DND-41 (cell line): ENCODE measurements at regions not wholly inside any gene's neighbourhood (a gene's known extent, or its start where the extent isn't known, plus 50 kb on each side); places are given as distances from the start of the nearest gene placed in this dataset.

Source experiments
- ATAC-seq: fragments of 200-7000 bp; cut with Tn5 transposase; 3 replicates; pipeline ENCODE4 v1.9.1; 2021; ENCODE audit warnings: low read depth; ENCODE audit not compliant: insufficient read depth
- DNase-seq: peaks from one replicate; pipeline ENCODE4 v3.0.0-alpha.2; 2020
- H2AFZ ChIP-seq: 2 replicates; pipeline ENCODE4 v1.6.0; 2012; ENCODE audit warnings: low read depth, low read length
- H3K27ac ChIP-seq: 2 replicates; pipeline ENCODE4 v1.5.1; 2012; ENCODE audit warnings: low read length, inconsistent platforms
- H3K27me3 ChIP-seq: fragments of 200-600 bp; sonication (generic); 2 replicates; pipeline ENCODE4 v1.6.0; 2012; ENCODE audit warnings: low read length, mild to moderate bottlenecking, inconsistent platforms; ENCODE audit not compliant: insufficient read depth, poor library complexity
- H3K36me3 ChIP-seq: 2 replicates; pipeline ENCODE4 v1.5.1; 2012; ENCODE audit warnings: low read length, inconsistent platforms; ENCODE audit not compliant: insufficient read depth
- H3K4me1 ChIP-seq: 2 replicates; pipeline ENCODE4 v1.5.1; 2012; ENCODE audit warnings: mild to moderate bottlenecking, low read length; ENCODE audit not compliant: insufficient read depth
- H3K4me2 ChIP-seq: 2 replicates; pipeline ENCODE4 v1.6.0; 2012; ENCODE audit warnings: mild to moderate bottlenecking, moderate library complexity, low read length, inconsistent platforms; ENCODE audit not compliant: insufficient read depth
- H3K4me3 ChIP-seq, 2 experiments: fragments of 200-600 bp in 1 of 2; shearing (Covaris generic) in 1 of 2; 2 replicates each; pipeline ENCODE4 v1.5.1; 2012 to 2016; ENCODE audit warnings: inconsistent platforms in 2 of 2, low read length in 2 of 2, mild to moderate bottlenecking in 2 of 2, low read depth in 1 of 2, moderate library complexity in 1 of 2
- H3K79me2 ChIP-seq: 2 replicates; pipeline ENCODE4 v1.6.0; 2012; ENCODE audit warnings: low read length, inconsistent platforms; ENCODE audit not compliant: insufficient read depth
- H3K9ac ChIP-seq: 2 replicates; pipeline ENCODE4 v1.6.0; 2012; ENCODE audit warnings: low read depth, mild to moderate bottlenecking, inconsistent platforms, low read length, moderate library complexity
- H3K9me3 ChIP-seq: 2 replicates; pipeline ENCODE4 v1.5.1; 2012; ENCODE audit warnings: low read length, moderate library complexity, mild to moderate bottlenecking, inconsistent platforms; ENCODE audit not compliant: insufficient read depth, severe bottlenecking
- H4K20me1 ChIP-seq: 2 replicates; pipeline ENCODE4 v1.6.0; 2012; ENCODE audit warnings: low read length; ENCODE audit not compliant: insufficient read depth
- EZH2 ChIP-seq: IDR thresholded peaks from 3 replicates; pipeline ENCODE4 v1.6.1; 2012; ENCODE audit warnings: borderline replicate concordance, low read depth, mild to moderate bottlenecking, moderate library complexity, low read length, inconsistent platforms; ENCODE audit not compliant: severe bottlenecking
- TF ChIP-seq, protein P1 (sequence below): IDR thresholded peaks from 2 replicates; pipeline ENCODE4 v1.5.1; 2012; ENCODE audit warnings: borderline replicate concordance, low read length, moderate library complexity, mild to moderate bottlenecking; ENCODE audit not compliant: poor library complexity, severe bottlenecking; ENCODE audit errors: extremely low read depth

DNA sequence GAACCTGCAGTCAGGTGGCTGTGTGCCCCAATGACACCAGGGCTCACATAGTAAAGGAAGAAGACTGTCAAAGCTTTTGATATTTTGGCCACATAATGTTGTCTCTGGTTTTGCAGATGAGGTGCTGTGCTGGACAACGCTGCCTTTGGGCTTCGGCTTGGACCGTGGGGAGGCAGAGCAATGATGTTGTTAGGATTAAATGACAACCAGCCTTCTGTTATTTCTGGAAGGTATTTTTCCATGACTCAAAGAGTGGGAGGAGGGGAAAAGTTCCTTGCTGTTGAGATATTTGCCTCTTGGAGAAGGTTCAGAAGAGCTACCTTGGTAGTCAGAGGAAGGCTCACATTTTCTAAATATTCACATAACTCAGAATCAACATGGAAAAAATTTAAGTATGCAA lies 187.3 kb upstream of the GALNT2 start:
- ATAC-seq: no peak
- Histone ChIP-seq H3K4me3 (no peak overlapping the region), H3K36me3 (no peaks in the 10 kb centered on the region), H3K27me3 (no peaks in the 10 kb centered on the region), H3K9ac (no peak overlapping the region), H3K27ac (no peak overlapping the region), H3K4me1 (no peaks in the 10 kb centered on the region), H3K79me2 (no peaks in the 10 kb centered on the region), H3K4me2 (no peak overlapping the region), H2AFZ (no peak overlapping the region), H3K9me3 (no peaks in the 10 kb centered on the region), H4K20me1 (no peaks in the 10 kb centered on the region)
- TF ChIP-seq, protein P1, sequence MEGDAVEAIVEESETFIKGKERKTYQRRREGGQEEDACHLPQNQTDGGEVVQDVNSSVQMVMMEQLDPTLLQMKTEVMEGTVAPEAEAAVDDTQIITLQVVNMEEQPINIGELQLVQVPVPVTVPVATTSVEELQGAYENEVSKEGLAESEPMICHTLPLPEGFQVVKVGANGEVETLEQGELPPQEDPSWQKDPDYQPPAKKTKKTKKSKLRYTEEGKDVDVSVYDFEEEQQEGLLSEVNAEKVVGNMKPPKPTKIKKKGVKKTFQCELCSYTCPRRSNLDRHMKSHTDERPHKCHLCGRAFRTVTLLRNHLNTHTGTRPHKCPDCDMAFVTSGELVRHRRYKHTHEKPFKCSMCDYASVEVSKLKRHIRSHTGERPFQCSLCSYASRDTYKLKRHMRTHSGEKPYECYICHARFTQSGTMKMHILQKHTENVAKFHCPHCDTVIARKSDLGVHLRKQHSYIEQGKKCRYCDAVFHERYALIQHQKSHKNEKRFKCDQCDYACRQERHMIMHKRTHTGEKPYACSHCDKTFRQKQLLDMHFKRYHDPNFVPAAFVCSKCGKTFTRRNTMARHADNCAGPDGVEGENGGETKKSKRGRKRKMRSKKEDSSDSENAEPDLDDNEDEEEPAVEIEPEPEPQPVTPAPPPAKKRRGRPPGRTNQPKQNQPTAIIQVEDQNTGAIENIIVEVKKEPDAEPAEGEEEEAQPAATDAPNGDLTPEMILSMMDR: no peak
- TF ChIP-seq EZH2: no peak
- no peak for DNase-seq

DNA sequence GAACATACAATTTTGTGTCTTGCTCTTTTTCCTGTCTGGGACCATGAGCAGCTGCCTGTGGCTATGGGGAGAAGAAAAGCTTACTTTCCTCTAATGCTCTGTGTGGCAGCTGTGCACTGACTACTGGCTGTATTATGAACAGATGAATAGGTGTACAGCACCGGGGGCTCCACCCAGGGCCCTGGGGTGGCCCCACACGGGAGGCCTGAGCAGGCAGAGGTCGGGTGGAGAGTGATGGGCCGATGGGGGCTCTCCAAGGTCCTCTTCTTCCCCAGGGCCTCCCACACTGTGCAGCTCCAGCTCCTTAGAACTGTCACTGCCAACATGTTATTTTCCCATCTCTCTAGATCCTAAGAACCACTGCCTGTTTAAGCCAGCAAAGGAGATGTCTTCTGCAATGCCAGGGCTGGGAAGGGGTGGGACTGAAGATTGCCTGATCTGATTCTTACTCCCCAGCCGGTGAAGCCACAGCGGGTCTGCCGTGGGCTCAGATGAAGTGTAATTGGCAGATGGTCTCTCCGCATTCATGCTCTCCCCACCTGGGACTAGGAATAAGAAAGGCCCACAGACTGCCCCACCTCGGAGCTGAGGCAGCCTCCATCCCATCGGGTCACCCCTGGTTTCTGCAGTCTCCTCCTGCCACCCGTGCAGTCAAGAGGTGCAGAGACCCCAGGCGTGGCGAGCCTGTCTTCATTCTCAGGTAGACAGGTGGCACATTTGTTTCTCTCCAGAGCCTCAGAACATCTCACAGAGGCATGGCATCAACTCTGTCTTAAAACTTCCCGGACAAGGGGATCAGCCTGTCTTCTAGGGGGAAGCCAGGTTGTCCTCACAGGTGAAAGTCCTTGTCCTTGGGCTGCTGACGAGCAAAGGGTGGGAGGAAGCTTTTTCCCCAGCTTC lies 186.5 kb upstream of the GALNT2 start:
- no peaks in the 10 kb centered on the region for H3K9me3 ChIP-seq
- no peak overlapping the region for H2AFZ ChIP-seq
- no peak overlapping the region for H3K9ac ChIP-seq
- no peaks in the 10 kb centered on the region for H3K4me1 ChIP-seq
- no peak overlapping the region for H3K4me3 ChIP-seq
- no peak overlapping the region for H3K27ac ChIP-seq
- H3K36me3 ChIP-seq: no peaks in the 10 kb centered on the region
- H4K20me1 ChIP-seq: no peaks in the 10 kb centered on the region
- ATAC-seq (no peak), DNase-seq (peak; percentile 5)
- H3K4me2 ChIP-seq: no peak overlapping the region
- no peaks in the 10 kb centered on the region for H3K27me3 ChIP-seq
- H3K79me2 ChIP-seq: no peaks in the 10 kb centered on the region
- no peak for TF ChIP-seq EZH2
- TF ChIP-seq, protein P1: no peak

DNA sequence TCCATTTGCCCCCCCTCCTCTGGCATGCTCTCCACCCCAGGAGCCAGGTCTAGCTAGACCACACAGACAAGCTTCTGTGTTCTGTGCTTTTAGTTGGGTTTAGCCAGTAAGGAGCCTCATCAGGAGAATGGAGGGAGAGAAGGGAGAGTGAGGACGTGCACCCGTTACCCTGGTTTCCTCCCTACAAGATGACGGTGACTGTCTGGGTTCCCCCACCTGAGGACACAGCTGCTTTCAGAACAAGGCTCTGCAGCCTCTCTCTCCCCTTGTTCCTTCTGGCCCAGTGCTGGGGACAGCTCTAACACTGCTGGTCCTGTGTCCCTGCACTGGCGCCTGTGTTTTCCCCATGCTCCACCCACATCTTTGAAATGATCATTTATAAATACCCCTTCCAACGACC lies 184.4 kb upstream of the GALNT2 start:
- no peak overlapping the region for H3K4me3 ChIP-seq
- no peak overlapping the region for H3K9ac ChIP-seq
- DNase-seq: peak; percentile 1
- H3K79me2 ChIP-seq: no peaks in the 10 kb centered on the region
- TF ChIP-seq, protein P1: no peak
- TF ChIP-seq EZH2: no peak
- ATAC-seq: no peak
- no peak overlapping the region for H3K4me2 ChIP-seq
- H4K20me1 ChIP-seq: no peaks in the 10 kb centered on the region
- no peaks in the 10 kb centered on the region for H3K9me3 ChIP-seq
- H2AFZ ChIP-seq: no peak overlapping the region
- H3K36me3 ChIP-seq: no peaks in the 10 kb centered on the region
- no peak overlapping the region for H3K27ac ChIP-seq
- peaks cover 12% of the 10 kb centered on the region for H3K4me1 ChIP-seq
- H3K27me3 ChIP-seq: no peaks in the 10 kb centered on the region
